Heart left ventricle (tissue), 13 donors: ENCODE measurements at regions not wholly inside any gene's neighbourhood (a gene's known extent, or its start where the extent isn't known, plus 50 kb on each side); places are given as distances from the start of the nearest gene placed in this dataset.

Source experiments
- CTCF ChIP-seq, 12 donors: fragments of 200-600 bp; sonication (generic) in 4 of 12; IDR thresholded peaks; one replicate each; pipeline versions ENCODE4 v1.5.0 to v1.8.0; 2018 to 2022; ENCODE audit warnings: antibody characterized with exemption in 12 of 12, mild to moderate bottlenecking in 5 of 12
- POLR2A ChIP-seq, 2 donors: fragments of 450-650 bp; IDR thresholded peaks; one replicate each; pipeline ENCODE4 v1.6.1; 2017; ENCODE audit warnings: antibody characterized with exemption in 2 of 2, mild to moderate bottlenecking in 2 of 2, moderate library complexity in 2 of 2
- donor health status: ischemic (EF 13 %, LVEDD 7.1; RV severe dilation, severe dysfunction).
- donor health status: DM: no; HTN: yes; CAD: no.
- donor health status: DM: no; HTN: no; CAD: no.
- donor health status: ischemic (EF 25% LVEDD 6.9; RV normal size, moderate dysfunction).
- donor health status: ischemic (EF 25% LVEDD 5.7; RV mildly dilated, moderate dysfunction).
- donor health status: ischemic (EF 35%, LVEDD 5.7; RV mildly dilated, moderate dysfunction).
- donor health status: nonischemic (EF 11% LVEDD 7.7; RV severe dilation, severe dysfunction).
- donor health status: DM: yes; HTN: yes; CAD: no.
- donor health status: PGD.
- donor health status: ischemic (EF 29% LVEDD 5.4; RV normal size, mild dysfunction).
- donor health status: nonischemic (EF 23%, LVEDD 6.1; RV moderate dilation, normal function).

- TF ChIP-seq CTCF (IDR thresholded peaks at IDR 0.05) (no peak), POLR2A (IDR thresholded peaks at IDR 0.05) (no peak)
Measured at GRCh38 chr5:66281294-66281693, 137.2 kb downstream of the SREK1 start.
